C4-2B (cell line): ENCODE measurements at regions not wholly inside any gene's neighbourhood (a gene's known extent, or its start where the extent isn't known, plus 50 kb on each side); places are given as distances from the start of the nearest gene placed in this dataset.

Source experiments
- CTCF ChIP-seq: fragments of 450-650 bp; conservative IDR thresholded peaks from 2 replicates; pipeline ENCODE4 v1.5.1; 2017; ENCODE audit warnings: mild to moderate bottlenecking
- ZFX ChIP-seq: fragments of 450-650 bp; IDR thresholded peaks from 2 replicates; pipeline ENCODE4 v1.6.1; 2017

GRCh38 chr11:86863476-86863875 lies 63.1 kb downstream of the PRSS23 start:
- TF ChIP-seq CTCF (no peak), ZFX (no peak)
